ENCODE measurements at regions not wholly inside any gene's neighbourhood (a gene's known extent, or its start where the extent isn't known, plus 50 kb on each side); places are given as distances from the start of the nearest gene placed in this dataset.
"Not testable (repeated sequence)": the region's sequence is repeated elsewhere in the genome, so short reads cannot be mapped to it uniquely, and the experiment has no call there.

- no peak for DNase-seq
These were observed 186.9 kb downstream of the ZFP64 start for GRCh38 chr20:52004715-52005114.

GRCh38 chr20:52004018-52004417 is 187.6 kb downstream of the ZFP64 start:
- DNase-seq = no peak

DNA sequence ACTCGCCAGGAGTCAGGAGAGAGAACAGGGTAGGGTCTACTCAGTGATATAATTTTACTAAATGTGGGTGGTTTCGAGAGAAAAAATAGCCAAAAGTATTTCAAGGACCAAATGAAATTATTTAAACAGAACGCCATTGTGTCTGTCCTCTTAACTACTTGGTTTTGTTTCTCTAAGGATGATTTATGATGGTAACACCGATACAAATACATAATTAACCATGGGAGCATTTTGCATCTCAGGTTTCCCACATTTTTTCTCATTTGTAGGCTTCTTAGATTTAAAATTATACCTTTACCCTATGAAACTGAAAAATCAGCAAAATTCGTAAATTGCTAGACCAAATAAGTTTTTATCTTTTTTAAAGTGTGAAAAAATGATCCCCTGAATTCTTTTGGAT is 188.2 kb downstream of the ZFP64 start:
- DNase-seq = no peak

GRCh38 chr20:52001999-52002666 is 189.4 kb downstream of the ZFP64 start:
- no peak for DNase-seq

DNA sequence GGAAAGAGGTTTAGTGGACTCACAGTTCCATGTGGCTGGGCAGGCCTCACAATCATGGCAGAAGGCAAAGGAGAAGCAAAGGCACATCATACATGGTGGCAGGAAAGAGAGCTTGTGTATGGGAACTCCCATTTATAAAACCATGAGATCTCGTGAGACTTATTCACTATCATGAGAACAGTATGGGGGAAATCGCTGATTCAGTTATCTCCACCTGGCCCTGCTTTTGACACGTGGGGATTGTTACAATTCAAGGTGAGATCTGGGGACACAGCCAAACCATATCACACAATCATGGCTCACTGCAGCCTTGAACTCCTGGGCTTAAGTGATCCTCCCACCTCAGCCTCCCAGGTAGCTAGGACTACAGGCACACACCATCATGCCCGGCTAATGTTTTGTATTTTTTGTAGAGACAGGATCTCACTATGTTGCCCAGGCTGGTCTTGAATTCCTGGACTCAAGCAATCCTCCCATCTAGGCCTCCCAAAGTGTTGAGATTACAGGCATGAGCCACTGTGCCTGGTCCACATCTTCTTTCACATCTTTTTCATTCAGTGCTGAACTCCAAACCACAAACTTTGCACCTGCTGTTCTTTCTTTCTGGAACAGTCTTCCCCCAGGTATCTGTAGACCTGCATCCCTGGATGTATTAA is 194.2 kb downstream of the ZFP64 start:
- DNase-seq = not testable (repeated sequence)

DNA sequence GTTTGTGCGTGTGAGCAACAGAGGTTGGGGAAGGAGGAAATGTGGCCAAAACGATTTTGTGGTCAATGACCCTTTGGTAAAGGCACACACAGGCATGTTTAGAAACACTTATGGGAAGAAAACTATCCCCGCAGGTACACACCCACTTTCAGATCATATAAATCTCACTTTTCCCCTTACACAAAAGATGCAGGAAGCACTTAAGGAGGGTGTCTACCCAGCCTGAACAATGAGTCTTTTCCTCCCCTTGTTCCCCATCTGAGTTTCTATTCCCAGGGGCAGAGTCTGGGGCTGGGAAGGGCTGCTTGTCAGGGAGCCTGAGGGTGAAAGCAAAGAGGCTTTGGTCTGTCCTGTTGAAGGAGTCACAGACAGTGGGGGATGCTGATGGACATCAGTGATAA is 193.2 kb upstream of the SALL4 start:
- no peak for DNase-seq

DNA sequence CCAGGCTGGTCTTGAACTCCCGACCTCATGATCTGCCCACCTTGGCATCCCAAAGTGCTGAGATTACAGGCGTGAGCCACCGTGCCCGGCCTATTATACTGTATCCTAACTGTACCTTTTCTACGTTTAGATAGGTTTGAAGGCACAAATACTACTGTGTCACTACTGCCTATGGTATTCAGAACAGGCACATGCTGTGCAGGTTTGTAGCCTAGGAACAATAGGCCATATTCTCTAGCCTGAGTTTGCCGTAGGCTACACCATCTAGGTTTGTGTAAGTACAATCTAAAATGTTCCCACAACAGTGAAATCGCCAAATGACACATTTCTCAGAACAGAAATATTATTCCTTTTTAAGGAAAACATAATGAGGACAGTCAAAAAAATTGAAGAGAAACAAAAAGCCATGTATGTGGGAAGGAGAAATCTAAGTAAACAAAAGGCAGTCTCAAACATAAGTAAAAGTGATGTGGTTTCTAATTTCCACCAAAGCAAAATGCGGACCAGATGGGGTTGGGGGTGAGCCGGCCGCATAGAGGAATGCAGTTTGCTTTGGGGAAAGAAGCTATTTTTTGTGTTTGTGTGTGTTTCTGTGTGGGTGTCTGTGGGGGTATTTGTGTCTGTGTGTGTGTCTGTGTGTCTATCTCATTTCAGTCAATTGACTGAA is 192.6 kb upstream of the SALL4 start:
- no peak for DNase-seq

GRCh38 chr20:51987812-51988211 is 185.5 kb upstream of the SALL4 start:
- DNase-seq = no peak

GRCh38 chr20:51985013-51985415 is 182.7 kb upstream of the SALL4 start:
- DNase-seq = no peak

DNA sequence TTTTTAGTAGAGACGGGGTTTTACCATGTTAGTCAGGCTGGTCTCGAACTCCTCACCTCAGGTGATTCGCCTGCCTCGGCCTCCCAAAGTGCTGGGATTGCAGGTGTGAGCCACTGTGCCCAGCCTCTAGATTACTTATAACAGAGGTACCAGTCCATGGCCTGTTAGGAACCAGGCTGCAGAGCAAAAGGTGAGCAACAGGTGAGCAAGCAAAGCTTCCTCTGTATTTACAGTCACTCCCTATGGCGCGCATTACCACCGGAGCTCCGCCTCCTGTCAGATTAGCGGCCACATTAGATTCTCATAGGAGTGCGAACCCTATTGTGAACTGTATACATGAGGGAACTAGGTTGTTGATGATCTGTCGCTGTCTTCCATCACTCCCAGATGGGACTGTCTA is 178.0 kb upstream of the SALL4 start:
- DNase-seq = no peak

DNA sequence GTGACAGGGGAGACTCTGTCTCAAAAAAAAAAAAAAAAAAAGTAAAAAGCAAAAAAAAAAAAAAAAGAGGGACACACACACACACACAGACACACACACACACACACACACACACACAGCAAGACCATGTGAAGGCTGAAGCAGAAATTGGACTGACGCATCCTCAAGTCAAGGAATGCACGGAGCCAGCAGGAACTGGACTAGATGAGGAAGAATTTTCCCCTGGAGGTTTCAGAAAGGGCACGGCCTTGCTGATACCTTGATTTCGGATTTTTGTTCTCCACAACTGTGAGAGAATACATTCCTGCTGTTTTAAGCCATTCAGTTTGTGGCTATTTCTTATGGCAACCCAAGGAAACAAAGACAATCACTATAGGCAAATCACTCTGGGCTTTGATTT is 176.9 kb upstream of the SALL4 start:
- no peak for DNase-seq

- DNase-seq = no peak
These were observed 175.8 kb upstream of the SALL4 start for GRCh38 chr20:51978070-51978501.

GRCh38 chr20:51972056-51972455 is 169.7 kb upstream of the SALL4 start:
- no peak for DNase-seq

DNA sequence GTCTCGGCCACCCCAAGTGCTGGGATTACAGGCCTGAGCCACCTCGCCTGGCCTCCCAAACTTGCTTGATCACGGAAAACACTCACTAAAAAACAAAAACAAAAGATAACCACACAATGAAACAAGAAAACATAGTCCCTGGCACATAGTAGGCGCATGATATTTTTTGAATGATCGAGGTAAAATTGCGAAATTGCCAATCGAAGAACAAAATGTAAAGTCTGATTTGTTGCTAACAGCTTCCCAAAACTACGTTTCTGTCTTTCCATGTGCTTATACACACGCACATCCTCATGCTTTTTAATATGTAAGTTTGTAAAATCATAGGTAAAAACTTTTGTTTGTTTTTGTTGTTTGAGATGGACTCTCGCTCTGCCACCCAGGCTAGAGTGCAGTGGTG is 168.5 kb upstream of the SALL4 start:
- no peak for DNase-seq

- no peak for DNase-seq
These were observed 166.9 kb upstream of the SALL4 start for GRCh38 chr20:51969191-51969590.

GRCh38 chr20:51968151-51968550 is 165.8 kb upstream of the SALL4 start:
- DNase-seq = no peak

DNA sequence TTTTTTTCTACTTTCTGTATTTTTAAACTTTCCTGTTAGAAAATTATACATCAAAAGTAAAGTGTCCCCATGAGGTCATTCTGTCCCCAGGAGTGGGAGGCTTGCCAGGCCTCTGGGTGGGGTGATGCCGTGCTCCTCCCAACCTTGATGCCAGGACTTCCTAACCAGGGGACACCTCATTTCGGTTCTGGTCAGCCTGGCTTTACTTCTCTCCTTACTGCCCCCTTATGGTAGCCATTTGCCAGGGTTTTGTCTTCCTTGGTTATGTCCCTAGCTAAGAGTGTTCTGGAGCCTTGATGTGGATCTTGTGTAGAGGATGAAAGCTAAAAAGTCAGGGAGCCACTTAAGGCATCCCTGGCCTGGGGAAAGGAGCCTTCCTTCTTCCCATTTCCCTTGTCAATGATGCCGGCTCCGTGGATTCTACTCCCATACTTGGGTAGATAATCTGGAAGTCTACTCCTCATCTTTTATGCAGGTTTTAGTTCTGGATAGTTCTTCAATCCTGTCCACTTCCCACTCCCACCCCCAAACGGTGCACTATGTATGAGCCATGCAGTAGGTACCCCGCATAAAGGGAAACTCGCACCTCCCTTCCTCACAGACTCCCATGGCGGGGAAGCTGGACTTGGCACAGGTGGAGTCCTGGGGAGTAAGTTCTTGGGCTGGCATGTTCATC is 164.1 kb upstream of the SALL4 start:
- peak; percentile 17 for DNase-seq

DNA sequence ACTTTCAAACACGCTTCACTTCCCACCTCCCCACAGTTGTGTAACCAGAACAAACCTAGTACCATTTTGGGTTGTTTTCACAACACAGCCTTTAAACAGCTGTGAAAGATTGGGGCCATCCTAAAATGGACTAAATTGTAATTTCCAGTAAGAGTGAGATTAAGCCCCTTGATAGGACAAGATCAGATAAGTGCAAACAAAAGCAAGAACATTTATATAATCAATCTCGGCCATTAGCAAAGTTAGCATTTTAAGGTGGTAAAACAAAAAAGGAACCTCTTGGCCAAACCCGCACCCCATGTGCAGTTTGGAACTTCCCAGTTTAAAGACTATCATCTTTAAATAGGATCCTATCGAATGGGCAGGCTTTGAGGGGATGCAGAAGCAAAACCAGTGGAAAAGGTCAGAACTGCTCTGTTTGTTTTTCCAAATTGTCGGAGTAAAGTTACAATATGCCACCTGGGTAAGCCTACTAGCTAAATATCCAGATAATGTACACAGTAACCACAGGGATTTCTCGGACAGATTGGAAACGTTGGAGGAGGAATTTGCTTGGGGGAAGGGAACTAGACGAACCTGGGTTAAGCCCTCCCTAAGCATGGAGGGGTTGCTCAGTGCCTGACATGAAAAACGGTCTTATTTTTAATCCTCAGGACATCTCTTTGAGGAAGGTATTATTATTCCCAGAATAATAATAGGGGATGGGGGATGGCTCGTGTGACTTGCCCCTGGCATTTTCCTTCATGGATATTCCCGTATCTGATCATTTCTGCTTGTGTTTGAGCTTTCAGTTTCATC is 159.8 kb upstream of the SALL4 start:
- no peak for DNase-seq

DNA sequence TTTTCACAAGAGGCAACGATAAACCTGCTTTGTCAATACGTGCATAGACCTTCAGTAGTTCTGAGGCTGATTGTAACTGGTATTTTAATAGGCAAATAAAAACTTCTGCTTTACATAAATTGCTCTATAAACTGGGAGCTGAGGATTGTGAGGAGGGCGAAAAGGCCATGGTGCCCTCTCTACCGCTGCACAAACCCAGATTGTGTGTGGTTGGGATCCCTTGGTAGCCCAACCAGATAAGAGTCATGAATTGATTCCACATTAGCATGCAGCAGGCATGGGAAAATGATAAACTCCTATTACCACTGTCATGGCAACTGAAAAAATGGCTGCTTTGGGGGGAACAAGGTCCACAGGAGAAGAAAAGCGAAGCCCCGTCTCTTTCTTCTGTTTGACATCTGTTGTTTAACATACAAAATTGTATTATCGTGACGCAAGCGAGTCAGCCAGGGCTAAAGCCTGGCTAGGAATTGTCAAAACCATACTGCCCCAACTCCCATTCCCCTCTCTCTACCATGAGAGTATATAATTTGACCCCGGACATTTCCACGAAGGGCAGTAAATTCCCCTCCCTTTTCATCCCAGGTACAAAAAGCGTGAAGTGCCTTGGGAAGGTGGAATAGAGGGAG is 157.8 kb upstream of the SALL4 start:
- no peak for DNase-seq

GRCh38 chr20:51959066-51959542 is 156.8 kb upstream of the SALL4 start:
- DNase-seq = no peak

DNA sequence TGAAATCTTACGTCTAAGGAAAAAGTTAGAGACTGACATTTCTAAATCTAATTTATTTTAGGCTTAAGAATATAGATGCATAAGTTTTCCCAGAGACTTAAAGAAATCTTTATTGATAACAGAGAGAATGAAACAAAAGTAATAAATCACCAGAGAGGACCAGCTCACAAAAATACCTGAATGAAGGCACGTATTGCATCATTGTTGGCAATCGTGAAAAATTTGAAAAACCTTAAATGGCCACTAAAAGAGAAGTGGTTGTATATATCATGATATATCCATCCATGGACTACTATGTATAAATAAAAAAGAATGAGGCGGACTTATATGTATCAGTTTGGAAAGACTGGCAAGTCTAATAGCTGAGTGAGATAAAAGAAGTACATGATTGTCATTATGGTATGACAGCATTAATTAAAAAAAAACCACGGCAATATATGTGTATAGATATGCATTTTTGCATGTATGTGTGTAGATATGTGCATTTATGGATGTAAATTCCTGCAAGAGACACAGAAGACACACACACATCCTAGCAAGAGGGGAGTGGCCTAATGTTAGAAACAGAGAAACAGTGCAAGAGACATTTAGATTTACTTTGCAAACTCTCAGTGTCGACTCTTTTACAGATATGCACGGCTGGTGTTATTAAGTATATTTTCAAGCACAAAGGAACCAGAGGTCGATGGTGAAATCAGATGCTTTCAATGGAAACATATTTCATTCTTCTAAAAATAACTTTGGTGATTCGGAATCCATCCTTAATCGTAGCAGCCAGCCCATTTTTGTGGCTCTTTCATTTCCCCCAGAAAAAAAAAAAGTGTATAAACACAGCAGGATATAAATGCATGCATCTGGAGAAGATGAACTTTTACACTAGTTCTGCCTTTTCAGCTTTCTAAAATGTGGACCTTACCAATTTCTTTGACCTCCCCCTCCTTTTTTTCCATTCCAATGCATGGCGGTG is 156.1 kb upstream of the SALL4 start:
- no peak for DNase-seq

Data from stimulated activated CD4-positive, alpha-beta T cell treated with anti-CD3 and anti-CD28 coated beads, Interleukin-4, amount 100 ng/mL, for 24 hours (primary cell).